GM23248 (cell line): ENCODE measurements at regions not wholly inside any gene's neighbourhood (a gene's known extent, or its start where the extent isn't known, plus 50 kb on each side); places are given as distances from the start of the nearest gene placed in this dataset.

Experiments
- DNase-seq: peaks from one replicate; pipeline ENCODE4 v3.0.0-alpha.2; 2015
- H2AFZ ChIP-seq: fragments of 200-600 bp; sonication (generic); 2 replicates; pipeline ENCODE4 v1.6.1; 2016; ENCODE audit warnings: antibody characterized with exemption
- H3F3A ChIP-seq: fragments of 200-600 bp; sonication (generic); 2 replicates; pipeline ENCODE4 v1.6.1; 2016; ENCODE audit warnings: mild to moderate bottlenecking, antibody characterized with exemption, mixed run types; ENCODE audit not compliant: insufficient read depth
- H3K27ac ChIP-seq: fragments of 200-600 bp; sonication (generic); 2 replicates; pipeline ENCODE4 v1.5.1; 2016; ENCODE audit warnings: mild to moderate bottlenecking
- H3K27me3 ChIP-seq: fragments of 200-600 bp; sonication (generic); replicated peaks from 2 replicates; pipeline ENCODE4 v1.6.1; 2016; ENCODE audit warnings: mild to moderate bottlenecking; ENCODE audit not compliant: insufficient read depth
- H3K36me3 ChIP-seq: fragments of 200-600 bp; sonication (generic); 2 replicates; pipeline ENCODE4 v1.6.1; 2016; ENCODE audit warnings: low read depth, mild to moderate bottlenecking
- H3K4me1 ChIP-seq: fragments of 200-600 bp; sonication (generic); 2 replicates; pipeline ENCODE4 v1.6.1; 2016; ENCODE audit warnings: mild to moderate bottlenecking; ENCODE audit not compliant: insufficient read depth
- H3K4me2 ChIP-seq: fragments of 200-600 bp; sonication (generic); one replicate; pipeline ENCODE4 v1.6.1; 2016; ENCODE audit warnings: mild to moderate bottlenecking; ENCODE audit not compliant: unreplicated experiment
- H3K4me3 ChIP-seq: fragments of 200-600 bp; sonication (generic); 2 replicates; pipeline ENCODE4 v1.5.1; 2016; ENCODE audit warnings: mild to moderate bottlenecking
- H3K79me2 ChIP-seq: fragments of 200-600 bp; sonication (generic); 2 replicates; pipeline ENCODE4 v1.6.1; 2016; ENCODE audit warnings: mild to moderate bottlenecking; ENCODE audit not compliant: insufficient read depth
- H3K9ac ChIP-seq: fragments of 200-600 bp; sonication (generic); 2 replicates; pipeline ENCODE4 v1.6.1; 2016; ENCODE audit warnings: mild to moderate bottlenecking
- H3K9me2 ChIP-seq: fragments of 200-600 bp; sonication (generic); 2 replicates; pipeline ENCODE4 v1.6.1; 2016; ENCODE audit warnings: mixed run types, mild to moderate bottlenecking, moderate library complexity; ENCODE audit not compliant: insufficient read depth
- H3K9me3 ChIP-seq: fragments of 200-600 bp; sonication (generic); one replicate; pipeline ENCODE4 v1.6.1; 2017; ENCODE audit warnings: low read depth
- H4K20me1 ChIP-seq: fragments of 200-600 bp; sonication (generic); 2 replicates; pipeline ENCODE4 v1.6.0; 2016; ENCODE audit not compliant: insufficient read depth
- EZH2 ChIP-seq: fragments of 200-600 bp; sonication (generic); IDR thresholded peaks from 2 replicates; pipeline ENCODE4 v1.6.1; 2018; ENCODE audit warnings: antibody characterized with exemption, mild to moderate bottlenecking; ENCODE audit not compliant: insufficient read depth, poor library complexity, severe bottlenecking
- EZH2phosphoT487 ChIP-seq: fragments of 200-600 bp; sonication (generic); IDR thresholded peaks from 2 replicates; pipeline ENCODE4 v1.6.1; 2018; ENCODE audit warnings: antibody characterized with exemption, moderate library complexity, mild to moderate bottlenecking, low read depth; ENCODE audit not compliant: insufficient read depth
- WGBS, 2 experiments: methylation state at CpG; one replicate each; pipeline ENCODE4 v1.1.6; 2015 to 2017; ENCODE audit warnings: low lambda C conversion rate in 2 of 2, low coverage in 1 of 2; ENCODE audit errors: missing lambda C conversion rate in 2 of 2; 5-methylcytosine and 5-hydroxymethylcytosine counted together
- in situ Hi-C: fragments of 300-500 bp; cut with MboI; formaldehyde crosslinking; loops from 2 replicates; pipeline ENCODE4 v1.15.0; 2020

- DNase-seq, result no peak
- WGBS, 2 experiments, result 56 to 59% methylated on average over 3 of the region's 3 CpGs
- H2AFZ ChIP-seq, result no peak overlapping the region
- H3F3A ChIP-seq, result no peaks in the 10 kb centered on the region
- in situ Hi-C loops, result no loop called here
- H3K79me2 ChIP-seq, result no peaks in the 10 kb centered on the region
- no peaks in the 10 kb centered on the region for H3K36me3 ChIP-seq
- H3K27me3 ChIP-seq, result no peaks in the 10 kb centered on the region
- H3K9ac ChIP-seq, result no peak overlapping the region
- H3K4me1 ChIP-seq, result peaks cover 29% of the 10 kb centered on the region
- H3K27ac ChIP-seq, result no peak overlapping the region
- no peaks in the 10 kb centered on the region for H3K9me3 ChIP-seq
- no peaks in the 10 kb centered on the region for H3K9me2 ChIP-seq
- no peak overlapping the region for H3K4me2 ChIP-seq
- TF ChIP-seq EZH2 (no peak), EZH2phosphoT487 (no peak)
- no peak overlapping the region for H3K4me3 ChIP-seq
- H4K20me1 ChIP-seq, result no peaks in the 10 kb centered on the region
Measured at GRCh38 chr1:198901266-198901665, 262.4 kb downstream of the PTPRC start.

GRCh38 chr1:198902655-198903054 lies 263.8 kb downstream of the PTPRC start:
- DNase-seq, result no peak
- peaks cover 4% of the 10 kb centered on the region; the same call in 1 of the 2 replicates for H3K79me2 ChIP-seq
- in situ Hi-C loops, result no loop called here
- H3K27ac ChIP-seq, result no peak overlapping the region
- WGBS, 2 experiments, result 92 to 96% methylated on average over 5 of the region's 5 CpGs
- no peaks in the 10 kb centered on the region for H3K9me3 ChIP-seq
- H3F3A ChIP-seq, result no peaks in the 10 kb centered on the region
- peaks cover 29% of the 10 kb centered on the region for H3K4me1 ChIP-seq
- H3K4me2 ChIP-seq, result peak overlapping the region; percentile 4
- H3K9ac ChIP-seq, result no peak overlapping the region
- no peaks in the 10 kb centered on the region for H3K27me3 ChIP-seq
- TF ChIP-seq EZH2 (no peak), EZH2phosphoT487 (no peak)
- H3K9me2 ChIP-seq, result no peaks in the 10 kb centered on the region
- H2AFZ ChIP-seq, result no peak overlapping the region
- H3K4me3 ChIP-seq, result no peak overlapping the region
- H3K36me3 ChIP-seq, result no peaks in the 10 kb centered on the region
- no peaks in the 10 kb centered on the region for H4K20me1 ChIP-seq

- H3K4me3 ChIP-seq, result no peak overlapping the region
- H3K9ac ChIP-seq, result no peak overlapping the region
- no peaks in the 10 kb centered on the region for H3F3A ChIP-seq
- no peak overlapping the region for H3K27ac ChIP-seq
- no peaks in the 10 kb centered on the region for H3K27me3 ChIP-seq
- no peaks in the 10 kb centered on the region for H3K9me3 ChIP-seq
- H4K20me1 ChIP-seq, result no peaks in the 10 kb centered on the region
- H2AFZ ChIP-seq, result peak overlapping the region; percentile 56
- H3K4me2 ChIP-seq, result peak overlapping the region; percentile 4
- in situ Hi-C loops, result no loop called here
- H3K4me1 ChIP-seq, result peaks cover 29% of the 10 kb centered on the region
- 20 to 23% methylated on average over 3 of the region's 3 CpGs for whole genome bisulfite sequencing, 2 experiments
- H3K79me2 ChIP-seq, result peaks cover 6% of the 10 kb centered on the region; the same call in 1 of the 2 replicates
- no peaks in the 10 kb centered on the region for H3K36me3 ChIP-seq
- H3K9me2 ChIP-seq, result no peaks in the 10 kb centered on the region
- no peak for DNase-seq
- TF ChIP-seq EZH2 (no peak), EZH2phosphoT487 (no peak)
Measured at GRCh38 chr1:198903203-198903602, 264.4 kb downstream of the PTPRC start.

GRCh38 chr1:198903621-198904020 lies 264.8 kb downstream of the PTPRC start:
- Histone ChIP-seq H3K4me3 (no peak overlapping the region), H3K27me3 (no peaks in the 10 kb centered on the region), H2AFZ (peak overlapping the region; percentile 56), H3F3A (no peaks in the 10 kb centered on the region), H3K4me1 (peaks cover 31% of the 10 kb centered on the region), H3K9ac (no peak overlapping the region), H3K4me2 (peak overlapping the region; percentile 4), H3K9me2 (no peaks in the 10 kb centered on the region), H3K79me2 (peaks cover 9% of the 10 kb centered on the region; the same call in 1 of the 2 replicates), H3K9me3 (no peaks in the 10 kb centered on the region), H3K27ac (no peak overlapping the region), H4K20me1 (no peaks in the 10 kb centered on the region), H3K36me3 (no peaks in the 10 kb centered on the region)
- in situ Hi-C loops, result no loop called here
- TF ChIP-seq EZH2phosphoT487 (no peak), EZH2 (no peak)
- 46 to 59% methylated on average over 3 of the region's 3 CpGs for WGBS, 2 experiments
- DNase-seq, result no peak

GRCh38 chr1:198904321-198904720 lies 265.5 kb downstream of the PTPRC start:
- no peak overlapping the region for H2AFZ ChIP-seq
- no peak overlapping the region for H3K27ac ChIP-seq
- no peaks in the 10 kb centered on the region for H3K9me2 ChIP-seq
- TF ChIP-seq EZH2phosphoT487, result no peak
- TF ChIP-seq EZH2, result no peak
- H3F3A ChIP-seq, result no peaks in the 10 kb centered on the region
- in situ Hi-C loops, result no loop called here
- WGBS, 2 experiments, result 70 to 72% methylated on average over 2 of the region's 2 CpGs
- 0 out of 2 replicates have a peak overlapping the region, but pooled peaks have one; percentile 1 for H3K4me3 ChIP-seq
- H3K4me1 ChIP-seq, result peaks cover 38% of the 10 kb centered on the region
- peaks cover 9% of the 10 kb centered on the region; the same call in 1 of the 2 replicates for H3K79me2 ChIP-seq
- no peaks in the 10 kb centered on the region for H4K20me1 ChIP-seq
- no peak overlapping the region for H3K9ac ChIP-seq
- H3K27me3 ChIP-seq, result no peaks in the 10 kb centered on the region
- peak; percentile 45 for DNase-seq
- no peaks in the 10 kb centered on the region for H3K36me3 ChIP-seq
- H3K9me3 ChIP-seq, result no peaks in the 10 kb centered on the region
- H3K4me2 ChIP-seq, result peak overlapping the region; percentile 8
